ENCODE measurements at regions not wholly inside any gene's neighbourhood (a gene's known extent, or its start where the extent isn't known, plus 50 kb on each side); places are given as distances from the start of the nearest gene placed in this dataset.

GRCh38 chr5:3131161-3131560 is 379.7 kb upstream of the IRX2 start:
- intact Hi-C loops (cut with DNase I), result no loop called here
- WGBS, 2 donors, result 40 to 51% methylated on average over 8 of the region's 8 CpGs
- H3K36me3 ChIP-seq, result no peaks in the 10 kb centered on the region
- H3K4me1 ChIP-seq, result no peaks in the 10 kb centered on the region
- DNase-seq, result no peak
- no peak for ATAC-seq
- no peak for TF ChIP-seq CTCF (IDR thresholded peaks at IDR 0.05)
- H3K27ac ChIP-seq, result no peak overlapping the region
- no peaks in the 10 kb centered on the region for H3K9me3 ChIP-seq
- H3K4me3 ChIP-seq, result no peak overlapping the region
- H3K27me3 ChIP-seq, result no peaks in the 10 kb centered on the region
- FAIRE-seq, result no peak

GRCh38 chr5:3129252-3129651 is 377.8 kb upstream of the IRX2 start:
- no peaks in the 10 kb centered on the region for H3K27me3 ChIP-seq

GRCh38 chr5:3127423-3127911 is 376.0 kb upstream of the IRX2 start:
- peaks cover 0 to 8% (median 0%) of the 10 kb centered on the region in 4 donors for H3K27me3 ChIP-seq
- TF ChIP-seq CTCF (IDR thresholded peaks at IDR 0.05), result no peak
- 74 to 84% methylated on average over 9 of the region's 9 CpGs for WGBS, 2 donors
- intact Hi-C loops (cut with DNase I), result no loop called here
- H3K4me3 ChIP-seq, result no peak overlapping the region
- no peaks in the 10 kb centered on the region for H3K36me3 ChIP-seq
- H3K27ac ChIP-seq, result no peak overlapping the region
- ATAC-seq (no peak), FAIRE-seq (no peak), DNase-seq (no peak)
- H3K9me3 ChIP-seq, result no peaks in the 10 kb centered on the region
- no peaks in the 10 kb centered on the region for H3K4me1 ChIP-seq

More at GRCh38 chr5:3129252-3129651, 377.8 kb upstream of the IRX2 start:
- no peak for TF ChIP-seq CTCF (IDR thresholded peaks at IDR 0.05)
- H3K4me3 ChIP-seq, result no peak overlapping the region
- ATAC-seq (no peak), FAIRE-seq (no peak), DNase-seq (no peak)
- H3K4me1 ChIP-seq, result no peaks in the 10 kb centered on the region
- H3K27ac ChIP-seq, result no peak overlapping the region
- intact Hi-C loops (cut with DNase I), result no loop called here
- no peaks in the 10 kb centered on the region for H3K36me3 ChIP-seq
- H3K9me3 ChIP-seq, result no peaks in the 10 kb centered on the region
- 82 to 93% methylated on average over 4 of the region's 4 CpGs for WGBS, 2 donors

- Histone ChIP-seq H3K4me3 (no peak overlapping the region), H3K27me3 (peaks cover 0 to 11% (median 3%) of the 10 kb centered on the region in 4 donors), H3K27ac (no peak overlapping the region), H3K36me3 (no peaks in the 10 kb centered on the region), H3K4me1 (no peaks in the 10 kb centered on the region), H3K9me3 (no peaks in the 10 kb centered on the region)
- FAIRE-seq (no peak), DNase-seq (no peak), ATAC-seq (no peak)
- 52 to 60% methylated on average over 10 of the region's 10 CpGs for WGBS, 2 donors
- intact Hi-C loops (cut with DNase I), result no loop called here
- no peak for TF ChIP-seq CTCF (IDR thresholded peaks at IDR 0.05)
Measured at GRCh38 chr5:3126639-3127038, 375.2 kb upstream of the IRX2 start.

- ATAC-seq, result no peak
- Histone ChIP-seq H3K27ac (no peak overlapping the region), H3K36me3 (no peaks in the 10 kb centered on the region), H3K4me3 (no peak overlapping the region), H3K4me1 (no peaks in the 10 kb centered on the region), H3K27me3 (peaks cover 0 to 16% (median 4%) of the 10 kb centered on the region in 4 donors), H3K9me3 (no peaks in the 10 kb centered on the region)
- no peak for DNase-seq
- intact Hi-C loops (cut with DNase I), result no loop called here
- TF ChIP-seq CTCF (IDR thresholded peaks at IDR 0.05), result no peak
- no peak for FAIRE-seq
- 65 to 77% methylated on average over 6 of the region's 6 CpGs for WGBS, 2 donors
Measured at GRCh38 chr5:3124410-3124809, 372.9 kb upstream of the IRX2 start.

Data from pancreas (tissue), 10 donors.